HG03520 (cell line): ENCODE measurements at regions not wholly inside any gene's neighbourhood (a gene's known extent, or its start where the extent isn't known, plus 50 kb on each side); places are given as distances from the start of the nearest gene placed in this dataset.
"Not testable (repeated sequence)": the region's sequence is repeated elsewhere in the genome, so short reads cannot be mapped to it uniquely, and the experiment has no call there.

Experiments used
- ATAC-seq: cut with Tn5 transposase; IDR thresholded peaks from one replicate; pipeline ENCODE4 v1.9.1; 2021; ENCODE audit warnings: mild to moderate bottlenecking, moderate library complexity; ENCODE audit not compliant: unreplicated experiment

- ATAC-seq: not testable (repeated sequence)
Observed at GRCh38 chr1:149635290-149635899, 51.7 kb downstream of the PPIAL4C start.

GRCh38 chr1:149636286-149637122, 52.9 kb downstream of the PPIAL4C start:
- ATAC-seq: peak; percentile 85

DNA sequence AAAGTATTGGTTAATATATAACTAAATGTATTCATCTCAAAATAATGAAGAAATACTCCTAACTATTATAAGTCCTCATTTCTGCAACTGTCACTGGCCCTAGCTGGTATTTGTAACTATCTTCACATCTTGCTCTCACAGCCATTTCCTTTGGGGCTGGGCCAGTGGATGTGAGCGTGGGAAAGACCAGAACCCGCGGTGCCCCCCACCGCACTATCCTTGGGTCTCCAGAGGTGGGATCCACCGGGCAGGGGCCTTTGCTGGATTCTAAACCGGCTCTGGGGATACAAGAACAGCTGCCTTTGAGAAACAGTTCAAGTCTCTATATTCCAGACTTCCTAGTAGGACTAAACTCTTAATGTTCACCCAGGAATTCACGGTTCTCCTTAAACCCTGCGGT, 54.8 kb downstream of the PPIAL4C start:
- ATAC-seq: not testable (repeated sequence)

- not testable (repeated sequence) for ATAC-seq
Observed at GRCh38 chr1:149638901-149639658, 55.4 kb downstream of the PPIAL4C start.

DNA sequence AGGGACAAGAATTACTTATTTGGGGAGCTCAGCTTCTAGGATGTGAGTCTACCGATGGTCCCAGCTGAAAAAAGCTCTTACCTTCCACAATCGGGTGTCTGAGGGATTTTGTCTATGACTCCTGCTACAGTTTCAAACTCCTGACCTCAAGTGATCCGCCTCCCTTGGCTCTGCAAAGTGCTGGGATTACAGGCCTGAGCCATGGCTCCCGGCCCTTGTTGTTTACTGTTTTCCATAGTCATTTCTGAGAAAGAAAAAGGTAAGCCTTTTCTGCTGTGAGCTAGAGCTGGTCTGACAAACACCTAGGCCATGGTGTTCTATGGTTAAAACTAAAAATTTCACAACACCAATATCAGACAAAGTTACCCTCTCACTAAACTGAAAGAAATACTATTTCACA, 57.5 kb downstream of the PPIAL4C start:
- not testable (repeated sequence) for ATAC-seq

DNA sequence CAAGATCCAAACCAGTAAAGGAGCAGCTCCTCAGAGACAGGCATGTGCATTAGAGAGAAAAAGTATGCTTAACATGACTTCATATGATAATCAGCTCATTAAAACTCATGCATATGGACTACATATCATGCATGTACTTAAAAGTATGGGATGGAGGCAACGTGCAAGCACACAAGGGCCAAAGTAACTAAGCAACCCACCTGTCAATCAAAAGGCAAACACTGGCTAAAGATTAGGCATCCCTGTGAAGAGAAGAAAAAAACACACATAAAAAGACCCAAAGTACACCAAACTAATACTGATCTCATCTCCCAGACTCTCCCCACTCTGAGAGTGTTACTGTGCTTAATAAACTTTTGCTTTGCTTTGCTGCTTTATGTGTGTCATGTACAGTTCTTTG, 61.2 kb downstream of the PPIAL4C start:
- ATAC-seq: not testable (repeated sequence)

DNA sequence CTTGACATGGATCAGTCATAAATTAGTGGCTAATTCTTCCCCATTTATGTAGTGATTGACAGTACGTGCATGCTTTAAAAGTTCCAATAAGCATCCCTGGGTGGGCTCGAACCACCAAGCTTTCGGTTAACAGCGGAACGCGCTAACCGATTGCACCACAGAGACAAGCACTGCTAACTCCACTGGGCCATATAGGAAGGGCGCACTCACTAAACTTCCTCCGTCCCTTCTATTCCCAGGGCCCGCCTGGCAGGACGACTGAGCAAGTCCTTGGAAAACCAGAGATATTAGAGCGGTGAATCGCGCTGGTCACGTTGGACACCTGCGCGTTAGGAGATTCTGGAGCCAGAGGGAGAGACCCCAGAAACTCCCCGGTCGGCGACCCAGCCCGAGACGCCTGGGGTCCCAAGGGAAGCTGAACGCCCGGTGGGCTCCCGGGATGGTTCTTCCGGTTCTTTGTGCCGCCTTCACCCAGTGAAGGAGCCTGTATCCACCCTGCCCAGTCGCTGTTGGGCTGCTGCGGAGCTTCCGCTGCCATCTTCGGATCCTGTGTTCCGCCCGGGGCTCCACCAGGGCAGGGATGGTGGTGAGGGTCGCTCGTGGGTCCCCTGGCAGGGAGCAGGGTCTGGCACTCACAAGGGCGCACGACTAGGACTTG, 62.8 kb downstream of the PPIAL4C start:
- ATAC-seq: not testable (repeated sequence)

- ATAC-seq: not testable (repeated sequence)
Observed at GRCh38 chr1:149647018-149647373, 63.3 kb downstream of the PPIAL4C start.

DNA sequence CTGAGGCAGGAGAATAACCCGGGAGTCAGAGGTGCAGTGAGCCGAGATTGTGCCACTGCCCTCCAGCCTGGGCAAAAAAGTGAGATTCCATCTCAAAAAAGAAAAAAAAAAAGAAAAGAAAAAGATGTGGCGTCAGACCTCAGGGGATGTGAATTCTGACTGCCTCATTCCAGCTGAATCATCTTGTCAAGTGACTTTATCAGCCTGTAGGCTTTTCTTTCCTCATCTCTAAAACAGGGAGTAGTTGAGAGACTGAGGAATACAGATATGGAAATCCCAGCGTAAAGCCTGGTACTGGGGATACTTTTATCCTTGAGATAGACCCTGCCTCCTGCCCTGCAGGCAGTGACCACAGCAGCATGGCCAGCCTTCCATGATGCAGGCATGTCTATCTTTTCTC, 74.1 kb downstream of the PPIAL4C start:
- ATAC-seq: not testable (repeated sequence)

DNA sequence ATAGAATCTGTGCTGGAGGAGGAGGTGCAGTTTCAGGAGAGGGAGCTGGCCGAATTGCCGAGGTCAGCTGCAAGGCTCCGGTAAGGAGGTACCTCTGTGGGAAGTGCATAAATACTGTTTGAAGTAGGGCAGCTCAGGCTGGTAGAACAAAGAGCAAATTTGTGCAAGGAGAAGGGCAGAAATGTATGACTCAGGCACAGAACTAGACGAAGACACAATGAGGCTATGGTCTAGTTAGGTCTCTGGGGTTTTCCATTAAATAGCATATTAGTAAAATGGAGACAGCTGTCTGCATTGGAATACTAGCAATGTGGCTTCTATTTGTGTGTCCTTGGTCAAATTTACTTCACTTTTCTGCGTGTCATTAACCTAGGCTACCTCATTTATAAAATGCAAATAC, 74.5 kb downstream of the PPIAL4C start:
- ATAC-seq: not testable (repeated sequence)

DNA sequence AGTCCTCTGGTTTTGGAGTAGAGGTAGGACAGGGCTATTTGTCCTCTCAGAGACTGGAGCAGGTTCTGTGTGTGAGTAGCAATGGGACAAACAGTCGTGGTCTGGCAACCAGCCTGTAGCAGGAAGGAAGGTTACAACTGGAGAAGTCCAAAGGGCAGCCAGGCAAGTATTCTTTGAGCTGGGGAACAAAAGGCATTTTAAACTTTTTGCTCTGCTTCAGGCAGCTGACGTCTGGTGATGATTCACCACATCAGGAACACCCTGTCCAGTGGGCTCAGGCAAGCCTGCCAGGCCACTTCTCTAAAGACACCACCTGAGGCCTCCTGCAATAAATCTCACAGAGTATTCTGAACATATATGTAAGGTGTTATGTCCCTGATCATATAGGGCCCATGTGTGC, 81.0 kb downstream of the PPIAL4C start:
- not testable (repeated sequence) for ATAC-seq

- ATAC-seq: not testable (repeated sequence)
Observed at GRCh38 chr1:149665033-149665432, 81.4 kb downstream of the PPIAL4C start.

DNA sequence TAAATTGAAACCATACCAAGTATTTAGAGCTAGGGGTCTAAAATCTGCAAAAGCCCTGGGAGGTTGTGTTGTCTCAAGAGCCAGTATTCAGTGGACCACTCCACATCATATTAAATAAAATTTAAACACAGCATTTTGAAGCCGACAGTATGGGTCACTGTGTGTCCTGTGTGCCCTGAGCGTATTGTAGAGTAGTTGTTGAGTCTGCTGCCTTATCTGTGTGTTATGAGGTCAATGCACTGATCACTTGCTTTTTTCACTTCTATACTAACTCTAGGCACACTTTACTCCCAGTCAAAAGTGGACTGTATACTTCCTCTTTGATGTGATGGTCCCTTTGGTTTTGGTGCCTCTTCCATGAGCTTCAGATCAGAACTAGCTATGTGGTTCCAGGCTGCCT, 81.9 kb downstream of the PPIAL4C start:
- not testable (repeated sequence) for ATAC-seq

DNA sequence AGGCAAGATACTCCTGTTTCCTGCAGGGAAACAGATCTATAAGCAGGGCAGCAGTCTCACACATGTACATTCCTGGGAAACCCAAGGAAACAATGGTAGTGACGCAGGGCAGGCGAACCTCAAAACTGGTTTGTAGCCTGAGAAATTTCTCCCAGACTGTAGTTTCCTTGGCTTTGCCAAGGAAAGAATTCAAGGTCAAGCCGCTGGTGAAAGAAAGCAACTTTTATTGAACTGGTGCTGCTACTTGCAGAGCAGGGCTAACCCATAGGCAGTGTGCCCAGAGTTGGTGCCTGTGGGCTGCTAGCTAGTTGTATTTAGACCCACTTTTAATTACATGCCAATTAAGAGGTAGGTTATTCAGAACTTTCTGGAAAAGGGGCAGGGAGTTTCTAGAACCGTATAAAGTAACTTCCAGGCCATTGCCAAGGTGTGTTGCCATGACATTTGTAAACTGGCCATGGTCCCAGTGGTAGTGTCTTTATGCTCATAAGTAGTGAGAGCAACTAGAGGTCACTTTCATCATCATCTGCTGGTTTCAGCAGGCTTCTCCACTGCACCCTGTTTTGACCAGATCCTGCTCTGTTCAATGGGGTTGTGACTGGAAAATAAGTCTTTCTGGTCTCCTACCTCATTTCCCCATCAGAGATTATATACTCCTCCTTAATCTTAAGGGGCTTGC, 89.7 kb downstream of the PPIAL4C start:
- not testable (repeated sequence) for ATAC-seq

GRCh38 chr1:149674921-149675320, 91.3 kb downstream of the PPIAL4C start:
- not testable (repeated sequence) for ATAC-seq

GRCh38 chr1:149677359-149677758, 93.7 kb downstream of the PPIAL4C start:
- ATAC-seq: not testable (repeated sequence)

GRCh38 chr1:149686593-149687238, 95.8 kb upstream of the FCGR1A start:
- not testable (repeated sequence) for ATAC-seq

GRCh38 chr1:149691399-149691798, 91.1 kb upstream of the FCGR1A start:
- ATAC-seq: not testable (repeated sequence)

- not testable (repeated sequence) for ATAC-seq
Observed at GRCh38 chr1:149692804-149693539, 89.5 kb upstream of the FCGR1A start.
